Neuron (in vitro differentiated cells): ENCODE measurements at regions not wholly inside any gene's neighbourhood (a gene's known extent, or its start where the extent isn't known, plus 50 kb on each side); places are given as distances from the start of the nearest gene placed in this dataset.
"Not testable (repeated sequence)": the region's sequence is repeated elsewhere in the genome, so short reads cannot be mapped to it uniquely, and the experiment has no call there.

Experiments
- H2AFZ ChIP-seq: one replicate; pipeline ENCODE4 v1.6.1; 2013; ENCODE audit warnings: low read depth, mild to moderate bottlenecking, inconsistent platforms, low read length, moderate library complexity
- H3K27me3 ChIP-seq: one replicate; pipeline ENCODE4 v1.6.1; 2013; ENCODE audit warnings: low read length; ENCODE audit not compliant: insufficient read depth
- H3K36me3 ChIP-seq: one replicate; pipeline ENCODE4 v1.6.1; 2013; ENCODE audit warnings: low read length; ENCODE audit not compliant: insufficient read depth
- H3K4me1 ChIP-seq: one replicate; pipeline ENCODE4 v1.6.1; 2013; ENCODE audit warnings: low read length; ENCODE audit not compliant: insufficient read depth
- H3K4me3 ChIP-seq: 2 replicates; pipeline ENCODE4 v1.5.1; 2013; ENCODE audit warnings: mild to moderate bottlenecking, low read length, moderate library complexity
- H3K9me3 ChIP-seq: one replicate; pipeline ENCODE4 v1.6.1; 2013; ENCODE audit warnings: low read length

DNA sequence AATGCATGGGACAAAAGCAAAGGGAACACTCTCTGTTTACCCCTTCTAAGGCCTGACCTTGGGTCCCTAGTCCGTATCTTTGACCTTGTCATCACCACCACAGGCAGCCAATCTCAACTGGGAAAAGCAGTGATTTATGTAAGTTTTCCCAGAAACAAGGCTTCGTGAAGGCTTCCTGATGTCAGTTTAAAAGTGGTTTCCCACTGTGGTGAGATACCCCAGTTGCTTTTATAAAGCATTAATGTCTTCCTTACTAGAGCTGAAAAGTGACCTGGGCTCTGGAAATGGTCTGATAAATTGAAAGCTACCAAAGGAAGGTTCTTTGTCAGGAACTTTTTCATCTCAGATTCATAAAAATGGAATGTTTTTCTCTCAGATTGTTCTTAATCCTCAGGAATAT lies 536.4 kb upstream of the PTBP2 start:
- Histone ChIP-seq H2AFZ (no peak overlapping the region), H3K27me3 (no peaks in the 10 kb centered on the region), H3K36me3 (no peaks in the 10 kb centered on the region), H3K9me3 (no peaks in the 10 kb centered on the region), H3K4me1 (peaks cover 2% of the 10 kb centered on the region), H3K4me3 (no peak overlapping the region)

DNA sequence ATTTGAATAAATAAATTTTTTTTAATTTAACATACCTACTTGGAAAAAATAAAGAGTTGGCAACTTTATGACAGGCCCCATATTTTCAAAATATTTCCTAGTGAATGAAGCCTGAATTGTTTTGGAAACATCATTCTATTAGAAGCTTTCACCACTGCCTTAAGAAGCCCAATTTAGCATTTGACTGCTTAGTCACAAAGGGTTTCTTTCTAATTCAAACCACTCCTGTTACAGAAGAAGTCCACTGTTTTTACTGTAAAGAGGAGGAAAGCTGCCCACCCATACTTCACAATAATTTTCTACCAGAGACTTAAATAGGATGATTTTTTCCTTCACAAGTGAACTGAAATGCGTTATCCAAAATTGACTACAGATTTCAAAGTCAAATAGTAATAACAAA lies 534.6 kb upstream of the PTBP2 start:
- no peaks in the 10 kb centered on the region for H3K27me3 ChIP-seq
- no peaks in the 10 kb centered on the region for H3K9me3 ChIP-seq
- H3K4me1 ChIP-seq: peaks cover 2% of the 10 kb centered on the region
- H2AFZ ChIP-seq: no peak overlapping the region
- no peaks in the 10 kb centered on the region for H3K36me3 ChIP-seq
- no peak overlapping the region for H3K4me3 ChIP-seq

DNA sequence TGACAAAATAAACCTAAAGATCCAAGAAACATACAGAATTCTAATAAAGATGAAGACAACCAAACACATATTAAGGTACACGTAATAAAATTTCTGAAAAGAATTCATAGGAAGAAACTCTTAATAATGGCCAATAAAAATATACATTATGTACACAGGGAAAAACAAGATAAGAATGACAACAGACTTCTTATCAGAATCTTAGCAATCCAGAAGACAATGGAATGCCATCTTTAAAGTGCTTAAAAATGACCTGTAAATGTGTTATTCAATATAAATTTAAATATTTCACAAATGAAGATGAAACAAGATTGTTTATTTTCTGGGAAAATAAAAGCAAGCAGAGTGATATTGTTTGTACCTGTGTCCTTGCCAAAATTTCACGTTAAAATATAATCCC lies 530.4 kb upstream of the PTBP2 start:
- H3K27me3 ChIP-seq: no peaks in the 10 kb centered on the region
- H3K9me3 ChIP-seq: peaks cover 2% of the 10 kb centered on the region
- H3K4me3 ChIP-seq: no peak overlapping the region
- no peak overlapping the region for H2AFZ ChIP-seq
- H3K36me3 ChIP-seq: no peaks in the 10 kb centered on the region
- H3K4me1 ChIP-seq: no peaks in the 10 kb centered on the region

DNA sequence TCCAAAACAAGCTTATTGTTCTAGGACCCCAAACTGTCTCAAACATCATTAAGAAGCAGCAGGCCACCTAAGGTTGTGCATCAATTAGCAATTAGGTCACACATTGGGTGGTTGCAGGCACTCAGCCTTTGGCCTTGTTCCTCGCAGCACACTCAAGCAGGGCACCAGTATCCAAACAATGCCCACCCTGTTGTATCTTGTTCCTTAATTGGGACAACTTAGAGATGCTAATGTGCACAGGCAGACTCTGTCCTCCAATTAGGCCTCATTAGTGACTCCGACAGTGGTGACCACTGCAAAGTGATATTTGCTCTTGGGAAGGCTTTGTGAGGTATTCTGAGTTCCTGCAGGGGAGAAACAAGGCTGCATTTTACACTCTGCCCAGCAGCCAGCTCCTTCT lies 515.1 kb upstream of the PTBP2 start:
- Histone ChIP-seq H3K4me1 (no peaks in the 10 kb centered on the region), H3K27me3 (no peaks in the 10 kb centered on the region)

DNA sequence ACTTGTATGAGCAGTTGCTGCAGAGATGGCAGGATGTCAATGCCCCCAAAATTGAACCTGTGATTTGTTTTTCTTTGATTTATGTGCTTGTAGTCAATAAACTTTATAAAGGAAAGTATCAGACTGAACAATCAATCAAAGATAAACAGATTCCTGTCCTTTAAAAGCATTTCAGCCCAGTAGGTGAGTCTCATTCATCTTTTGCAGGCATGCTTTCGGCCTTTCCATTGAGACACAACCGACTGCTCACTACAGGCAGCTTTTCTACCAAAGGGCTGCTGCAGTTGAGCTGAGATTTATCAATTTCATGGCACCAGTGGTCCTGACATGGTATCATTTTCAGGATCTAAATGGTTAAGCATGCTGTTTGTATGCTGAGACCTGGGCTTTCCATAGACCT lies 513.6 kb upstream of the PTBP2 start:
- Histone ChIP-seq H3K36me3 (no peaks in the 10 kb centered on the region), H3K9me3 (no peaks in the 10 kb centered on the region), H3K4me1 (no peaks in the 10 kb centered on the region), H3K27me3 (no peaks in the 10 kb centered on the region), H2AFZ (no peak overlapping the region), H3K4me3 (no peak overlapping the region)

More for the DNA sequence above, 515.1 kb upstream of the PTBP2 start:
- Histone ChIP-seq H2AFZ (no peak overlapping the region), H3K36me3 (no peaks in the 10 kb centered on the region), H3K4me3 (no peak overlapping the region), H3K9me3 (no peaks in the 10 kb centered on the region)

DNA sequence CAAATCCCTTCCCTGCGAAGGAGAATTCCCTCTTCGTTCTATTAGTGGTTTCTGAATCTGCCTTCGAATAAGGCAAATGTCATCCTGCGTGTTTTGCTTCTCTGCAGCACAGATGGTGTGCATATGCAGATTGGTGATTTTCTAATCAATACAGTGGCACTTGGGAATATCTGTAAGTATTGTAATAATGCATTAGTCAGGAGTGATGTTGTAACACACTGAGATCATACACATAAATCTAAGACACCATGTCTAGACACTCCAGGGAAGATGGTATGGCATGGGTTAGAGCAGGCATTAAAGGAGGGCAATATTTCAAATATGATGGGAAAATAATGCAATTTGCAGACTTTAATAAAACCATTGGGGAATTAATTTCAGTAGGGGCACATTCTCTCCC lies 513.2 kb upstream of the PTBP2 start:
- Histone ChIP-seq H3K4me1 (no peaks in the 10 kb centered on the region), H2AFZ (no peak overlapping the region), H3K4me3 (no peak overlapping the region), H3K27me3 (no peaks in the 10 kb centered on the region), H3K36me3 (no peaks in the 10 kb centered on the region), H3K9me3 (no peaks in the 10 kb centered on the region)

DNA sequence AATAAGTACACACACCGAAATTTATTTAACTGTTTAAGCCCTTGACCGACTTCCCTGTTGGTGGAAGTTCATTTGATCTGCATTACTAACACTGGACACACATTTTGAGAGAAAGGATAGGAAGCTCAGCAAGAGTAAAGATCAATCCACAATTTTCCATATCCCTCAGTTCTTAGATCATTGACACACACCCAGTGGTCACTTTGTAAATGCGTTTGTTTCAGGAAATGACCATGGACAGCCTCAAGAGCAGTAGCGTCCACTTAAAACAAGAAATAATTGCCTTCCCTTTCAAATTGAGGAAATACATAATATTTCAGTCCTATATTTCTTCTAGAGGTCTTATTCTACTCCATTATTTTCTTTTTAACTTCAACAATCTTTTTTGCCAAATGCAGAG lies 511.5 kb upstream of the PTBP2 start:
- Histone ChIP-seq H2AFZ (no peak overlapping the region), H3K36me3 (no peaks in the 10 kb centered on the region), H3K9me3 (no peaks in the 10 kb centered on the region), H3K27me3 (no peaks in the 10 kb centered on the region), H3K4me3 (no peak overlapping the region), H3K4me1 (peaks cover 7% of the 10 kb centered on the region)

DNA sequence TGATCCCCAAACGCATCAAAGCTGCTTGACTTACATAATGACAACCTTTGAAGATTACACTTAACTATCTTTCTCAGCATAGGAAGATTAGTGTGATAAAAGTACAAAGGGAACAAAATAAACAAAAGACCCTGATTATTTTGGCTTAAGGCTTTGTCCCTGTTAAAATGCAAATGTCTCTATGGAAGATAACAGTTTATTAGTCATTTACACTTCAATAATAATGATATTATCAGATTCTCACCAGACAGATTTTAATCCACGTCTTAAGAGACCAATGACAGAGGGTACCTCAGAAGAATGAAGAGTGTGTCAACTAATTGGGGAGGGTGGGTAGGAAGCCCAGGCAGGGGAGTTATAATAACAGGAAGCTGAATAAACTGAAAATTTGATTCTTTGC lies 510.4 kb upstream of the PTBP2 start:
- Histone ChIP-seq H2AFZ (no peak overlapping the region), H3K27me3 (no peaks in the 10 kb centered on the region)

DNA sequence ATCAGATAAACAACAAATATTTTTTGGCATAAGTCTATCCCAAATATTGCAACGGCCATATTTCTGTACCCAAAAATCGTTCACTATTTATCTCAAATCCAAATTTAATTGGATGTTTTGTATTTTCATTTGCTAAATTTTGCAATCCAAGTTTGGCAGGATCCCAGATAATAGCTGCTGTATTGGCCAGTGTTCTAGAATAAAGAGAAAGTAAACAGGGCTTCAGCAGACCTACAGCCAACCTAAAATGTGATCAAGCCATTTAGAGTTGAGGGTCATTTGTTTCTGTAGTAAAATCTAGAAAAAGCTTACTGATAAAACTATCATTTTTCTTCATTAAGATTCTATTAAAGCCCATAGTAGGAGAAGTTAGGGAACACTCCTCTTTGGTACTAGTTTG lies 506.6 kb upstream of the PTBP2 start:
- peaks cover 7% of the 10 kb centered on the region for H3K4me1 ChIP-seq
- H3K9me3 ChIP-seq: no peaks in the 10 kb centered on the region
- H3K36me3 ChIP-seq: no peaks in the 10 kb centered on the region
- H2AFZ ChIP-seq: no peak overlapping the region
- H3K27me3 ChIP-seq: no peaks in the 10 kb centered on the region
- no peak overlapping the region for H3K4me3 ChIP-seq

More for the DNA sequence above, 510.4 kb upstream of the PTBP2 start:
- H3K9me3 ChIP-seq: no peaks in the 10 kb centered on the region
- H3K4me3 ChIP-seq: no peak overlapping the region
- no peaks in the 10 kb centered on the region for H3K36me3 ChIP-seq
- peaks cover 7% of the 10 kb centered on the region for H3K4me1 ChIP-seq

DNA sequence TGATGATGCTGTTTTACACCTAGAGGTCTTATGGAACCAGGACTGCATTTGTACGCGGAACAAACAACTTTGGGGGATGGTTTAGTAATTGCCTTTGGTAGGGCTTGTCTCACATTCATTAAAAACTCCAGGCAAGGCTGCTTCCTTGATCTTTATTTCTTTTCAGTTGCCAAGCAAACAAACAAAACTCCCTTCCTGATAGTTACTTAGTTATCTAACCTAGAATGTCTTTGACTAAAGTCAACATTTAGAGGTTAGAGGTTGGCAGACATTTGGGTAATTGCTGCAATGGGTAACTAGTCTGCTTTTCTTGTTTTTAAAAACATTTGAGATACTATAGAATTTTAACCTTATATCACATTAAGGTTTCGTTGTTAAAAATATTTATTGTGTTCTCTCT lies 500.9 kb upstream of the PTBP2 start:
- Histone ChIP-seq H3K9me3 (no peaks in the 10 kb centered on the region), H3K4me3 (no peak overlapping the region), H3K36me3 (no peaks in the 10 kb centered on the region), H3K4me1 (no peaks in the 10 kb centered on the region), H2AFZ (no peak overlapping the region), H3K27me3 (no peaks in the 10 kb centered on the region)

DNA sequence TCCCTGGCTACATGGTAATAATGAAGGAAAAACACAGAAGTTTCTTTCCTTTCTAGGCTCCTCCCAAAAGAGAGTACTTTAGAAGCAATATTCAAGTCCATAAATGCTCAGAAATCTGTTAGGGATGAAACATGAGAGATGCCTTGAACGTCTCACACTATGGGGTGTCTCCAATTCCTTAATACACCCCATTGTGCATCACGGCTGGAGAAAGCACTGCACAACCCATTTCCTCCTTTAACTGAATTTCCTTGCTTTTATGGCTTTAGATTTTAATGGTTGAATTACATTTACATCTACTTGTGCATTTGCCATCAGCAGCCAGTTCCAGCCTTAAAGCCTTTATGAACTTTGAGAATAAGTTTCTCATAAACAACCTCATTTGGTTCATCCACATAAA lies 498.9 kb upstream of the PTBP2 start:
- Histone ChIP-seq H3K9me3 (no peaks in the 10 kb centered on the region), H3K4me1 (no peaks in the 10 kb centered on the region), H2AFZ (no peak overlapping the region), H3K27me3 (no peaks in the 10 kb centered on the region), H3K36me3 (no peaks in the 10 kb centered on the region), H3K4me3 (no peak overlapping the region)

DNA sequence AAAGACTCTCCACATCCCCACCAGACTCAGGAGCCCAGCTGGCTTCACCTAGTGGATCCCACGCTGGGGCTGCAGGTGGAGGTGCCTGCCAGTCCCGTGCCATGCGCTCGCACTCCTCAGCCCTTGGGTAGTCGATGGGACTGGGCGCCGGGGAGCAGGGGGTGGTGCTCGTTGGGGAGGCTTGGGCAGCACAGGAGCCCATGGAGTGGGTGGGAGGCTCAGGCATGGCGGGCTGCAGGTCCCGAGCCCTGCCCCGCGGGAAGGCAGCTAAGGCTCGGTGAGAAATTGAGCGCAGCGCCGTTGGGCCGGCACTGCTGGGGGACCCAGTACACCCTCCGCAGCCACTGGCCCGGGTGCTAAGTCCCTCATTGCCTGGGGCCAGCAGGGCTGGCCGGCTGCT lies 497.4 kb upstream of the PTBP2 start:
- not testable (repeated sequence) for H3K27me3 ChIP-seq, H2AFZ ChIP-seq, H3K9me3 ChIP-seq, H3K4me1 ChIP-seq, H3K4me3 ChIP-seq, H3K36me3 ChIP-seq

DNA sequence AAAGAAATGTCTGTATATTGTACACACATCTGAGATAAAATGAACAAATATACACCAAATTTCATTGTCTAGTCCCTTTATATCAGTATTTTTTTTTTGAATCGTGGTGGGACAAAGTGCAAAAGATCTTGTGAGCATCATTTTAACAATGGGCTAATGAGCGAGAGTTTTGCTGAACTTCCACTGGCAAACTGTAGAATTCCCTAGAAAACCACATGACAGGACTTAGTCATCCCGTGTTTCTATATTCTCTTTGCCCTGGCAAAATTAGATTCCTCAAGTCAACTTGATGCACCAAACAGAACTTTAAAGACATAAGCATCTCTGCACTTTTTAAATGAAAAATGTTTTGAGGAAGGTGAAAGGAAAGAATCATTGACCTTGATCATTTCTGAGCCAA lies 488.2 kb upstream of the PTBP2 start:
- peaks cover 6% of the 10 kb centered on the region for H3K4me1 ChIP-seq
- H3K4me3 ChIP-seq: no peak overlapping the region
- H3K9me3 ChIP-seq: no peaks in the 10 kb centered on the region
- no peak overlapping the region for H2AFZ ChIP-seq
- H3K36me3 ChIP-seq: no peaks in the 10 kb centered on the region
- H3K27me3 ChIP-seq: no peaks in the 10 kb centered on the region

DNA sequence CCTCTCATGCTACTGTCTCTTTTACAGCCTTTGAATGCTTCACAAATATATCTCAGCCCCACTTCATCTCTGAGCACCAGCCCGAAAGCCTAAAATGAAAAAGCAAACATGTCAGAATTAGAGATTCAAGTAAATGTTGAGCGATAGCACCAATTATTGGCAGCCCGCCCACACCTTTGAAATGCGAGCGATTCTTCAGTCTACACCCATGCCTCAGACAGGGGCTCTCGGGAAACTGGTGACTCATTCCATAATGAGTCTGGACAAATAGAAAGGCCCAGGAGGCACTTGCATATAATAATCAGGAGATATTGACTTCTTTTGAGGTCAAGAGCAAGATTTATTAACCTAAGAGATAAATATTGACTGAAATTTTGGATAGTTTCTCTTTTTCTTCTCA lies 487.3 kb upstream of the PTBP2 start:
- Histone ChIP-seq H3K9me3 (no peaks in the 10 kb centered on the region), H3K4me3 (no peak overlapping the region), H2AFZ (peak overlapping the region; percentile 9)

More for the DNA sequence above, 487.3 kb upstream of the PTBP2 start:
- Histone ChIP-seq H3K36me3 (no peaks in the 10 kb centered on the region), H3K4me1 (peaks cover 6% of the 10 kb centered on the region), H3K27me3 (no peaks in the 10 kb centered on the region)
